ENCODE measurements at regions not wholly inside any gene's neighbourhood (a gene's known extent, or its start where the extent isn't known, plus 50 kb on each side); places are given as distances from the start of the nearest gene placed in this dataset.

- no peak overlapping the region for H3K4me3 ChIP-seq (ENCODE audit: low read depth in 2 of 2, low read length in 1 of 2)
- H3K79me2 ChIP-seq (ENCODE audit: insufficient read depth): no peaks in the 10 kb centered on the region
- H3K4me1 ChIP-seq (ENCODE audit: control insufficient read depth in 1 of 2, insufficient read depth in 2 of 2, low read depth in 1 of 2, low read length in 1 of 2): peaks cover 8% of the 10 kb centered on the region in 2 experiments; a peak in 3 of 4 replicates
- DNase-seq: no peak
- ChIA-PET CTCF (no interaction called here), POLR2A (interaction anchor here (1.2 to 1.3 kb wide), 2 partner anchors 89 to 95 kb away, joined by 3 to 4 read pairs; partner anchors contain the start of gene DUSP6)
- no peaks in the 10 kb centered on the region for H3K9me2 ChIP-seq
- no peaks in the 10 kb centered on the region for H3F3A ChIP-seq (replicated peaks; ENCODE audit: insufficient read depth)
- 0 out of 2 replicates have a peak, but pooled peaks have one; percentile 8 for TF ChIP-seq GATA2 (CRISPR knock-in tag; IDR thresholded peaks at IDR 0.05)
- no peak for TF ChIP-seq JUND (IDR thresholded peaks at IDR 0.05)
- TF ChIP-seq MXI1 (IDR thresholded peaks at IDR 0.05; ENCODE audit: low read depth, low read length): no peak; the same call in 1 of the 2 replicates
- H3K9me3 ChIP-seq: no peaks in the 10 kb centered on the region
- WGBS (ENCODE audit: low lambda C conversion rate): 57% methylated on average over 5 of the region's 5 CpGs
- peak overlapping the region in 1 of 2 experiments; percentile 64; a peak in 2 of 4 replicates for H3K27ac ChIP-seq (ENCODE audit: low read depth in 2 of 2, low read length in 1 of 2)
- H3K36me3 ChIP-seq (replicated peaks in 1 of 2; ENCODE audit: control insufficient read depth in 1 of 2, insufficient read depth in 2 of 2, low read length in 1 of 2): no peaks in the 10 kb centered on the region
- no peak overlapping the region for H3K4me2 ChIP-seq
- H3K9ac ChIP-seq: no peak overlapping the region
- no peaks in the 10 kb centered on the region for H4K20me1 ChIP-seq (ENCODE audit: insufficient read depth)
- no peak overlapping the region for H2AFZ ChIP-seq (ENCODE audit: low read depth)
- H3K27me3 ChIP-seq (ENCODE audit: insufficient read depth): no peaks in the 10 kb centered on the region
Measured at GRCh38 chr12:89257340-89257739, 95.0 kb downstream of the DUSP6 start.

DNA sequence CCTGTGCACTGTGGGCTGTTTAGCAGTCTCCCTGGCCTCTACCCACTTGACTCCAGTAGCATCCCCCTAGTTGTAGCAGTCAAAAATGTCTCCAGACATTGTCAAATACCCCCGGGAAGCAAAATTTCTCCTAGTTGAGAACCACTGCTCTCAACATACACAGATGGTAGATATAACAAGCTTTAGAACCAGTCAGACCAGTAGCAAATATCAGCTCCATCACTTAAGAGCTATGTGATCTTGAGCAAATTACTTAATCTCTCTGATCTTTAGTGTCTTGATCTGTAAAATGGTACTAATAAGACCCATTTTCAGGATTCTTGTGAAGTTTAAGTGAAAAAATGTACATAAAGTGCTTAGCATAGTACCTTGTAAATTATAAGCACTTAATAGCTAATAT, 96.2 kb downstream of the DUSP6 start:
- H3K4me3 ChIP-seq (ENCODE audit: low read depth in 2 of 2, low read length in 1 of 2): no peak overlapping the region
- 100% methylated on average over 1 of the region's 1 CpG for WGBS (ENCODE audit: low lambda C conversion rate)
- H3F3A ChIP-seq (replicated peaks; ENCODE audit: insufficient read depth): no peaks in the 10 kb centered on the region
- CTCF ChIA-PET: interaction anchor here (0.8 to 1.4 kb wide), 2 partner anchors 11 to 101 kb away, joined by 3 to 4 read pairs; no protein-coding TSS in a partner anchor
- H3K79me2 ChIP-seq (ENCODE audit: insufficient read depth): no peaks in the 10 kb centered on the region
- no peak overlapping the region for H3K9ac ChIP-seq
- POLR2A ChIA-PET: no interaction called here
- no peaks in the 10 kb centered on the region for H3K9me3 ChIP-seq
- no peaks in the 10 kb centered on the region for H3K9me2 ChIP-seq
- no peaks in the 10 kb centered on the region for H4K20me1 ChIP-seq (ENCODE audit: insufficient read depth)
- H3K27ac ChIP-seq (ENCODE audit: low read depth in 2 of 2, low read length in 1 of 2): peak overlapping the region in 1 of 2 experiments; percentile 22; a peak in 1 of 4 replicates
- H2AFZ ChIP-seq (ENCODE audit: low read depth): no peak overlapping the region
- no peaks in the 10 kb centered on the region for H3K27me3 ChIP-seq (ENCODE audit: insufficient read depth)
- no peak for TF ChIP-seq RXRA (IDR thresholded peaks at IDR 0.05; ENCODE audit: borderline replicate concordance, low read depth)
- TF ChIP-seq NRF1 (IDR thresholded peaks at IDR 0.05; ENCODE audit: low read depth, low read length): no peak
- no peak for TF ChIP-seq YY1 (IDR thresholded peaks at IDR 0.05; ENCODE audit: low read depth)
- TF ChIP-seq GABPA (IDR thresholded peaks at IDR 0.05; ENCODE audit: low read depth): no peak
- no peak for TF ChIP-seq ELF1 (IDR thresholded peaks at IDR 0.05)
- no peak for TF ChIP-seq CHD2 (IDR thresholded peaks at IDR 0.05; ENCODE audit: low read length, partially characterized antibody)
- no peak for TF ChIP-seq SIN3A (IDR thresholded peaks at IDR 0.05; ENCODE audit: borderline replicate concordance, low read depth, low read length)
- H3K4me2 ChIP-seq: no peak overlapping the region
- peaks cover 8 to 15% of the 10 kb centered on the region in 2 experiments; a peak in 3 of 4 replicates for H3K4me1 ChIP-seq (ENCODE audit: control insufficient read depth in 1 of 2, insufficient read depth in 2 of 2, low read depth in 1 of 2, low read length in 1 of 2)
- no peaks in the 10 kb centered on the region for H3K36me3 ChIP-seq (replicated peaks in 1 of 2; ENCODE audit: control insufficient read depth in 1 of 2, insufficient read depth in 2 of 2, low read length in 1 of 2)
- no peak for DNase-seq

DNA sequence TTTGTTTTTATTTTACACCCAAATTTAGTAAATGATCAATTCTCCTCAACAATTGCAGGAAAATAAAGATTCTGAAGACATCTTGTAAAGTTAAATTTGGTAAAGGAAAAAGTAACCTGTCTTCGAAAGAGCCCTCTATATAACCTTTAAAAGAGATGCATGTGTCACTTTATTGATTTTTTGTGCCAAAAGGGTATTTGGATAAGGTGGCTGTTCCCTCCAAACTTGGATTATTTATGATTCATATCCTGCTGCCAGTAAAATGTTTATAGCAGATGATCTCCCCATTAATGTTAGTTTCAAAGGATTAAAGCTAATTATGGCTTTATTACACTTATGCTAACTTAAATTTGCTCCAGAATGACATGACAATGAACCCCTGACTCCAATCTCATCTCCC, 98.8 kb downstream of the DUSP6 start:
- H3F3A ChIP-seq (replicated peaks; ENCODE audit: insufficient read depth): no peaks in the 10 kb centered on the region
- H3K4me3 ChIP-seq (ENCODE audit: low read depth in 2 of 2, low read length in 1 of 2): no peak overlapping the region
- DNase-seq: no peak
- ChIA-PET CTCF (no interaction called here), POLR2A (no interaction called here)
- no peak overlapping the region for H3K9ac ChIP-seq
- H3K79me2 ChIP-seq (ENCODE audit: insufficient read depth): no peaks in the 10 kb centered on the region
- H3K27ac ChIP-seq (ENCODE audit: low read depth in 2 of 2, low read length in 1 of 2): no peak overlapping the region
- no peak overlapping the region for H3K4me2 ChIP-seq
- no peaks in the 10 kb centered on the region for H3K9me3 ChIP-seq
- H3K27me3 ChIP-seq (ENCODE audit: insufficient read depth): no peaks in the 10 kb centered on the region
- H3K4me1 ChIP-seq (ENCODE audit: control insufficient read depth in 1 of 2, insufficient read depth in 2 of 2, low read depth in 1 of 2, low read length in 1 of 2): peaks cover 8 to 24% of the 10 kb centered on the region in 2 experiments; a peak in 3 of 4 replicates
- WGBS (ENCODE audit: low lambda C conversion rate): 66% methylated on average over 1 of the region's 1 CpG
- H2AFZ ChIP-seq (ENCODE audit: low read depth): no peak overlapping the region
- no peaks in the 10 kb centered on the region for H3K36me3 ChIP-seq (replicated peaks in 1 of 2; ENCODE audit: control insufficient read depth in 1 of 2, insufficient read depth in 2 of 2, low read length in 1 of 2)
- no peaks in the 10 kb centered on the region for H3K9me2 ChIP-seq
- TF ChIP-seq EP300 (IDR thresholded peaks at IDR 0.05; ENCODE audit: borderline replicate concordance in 1 of 2, low read depth in 1 of 2, low read length in 1 of 2) (no peak), SMC3 (IDR thresholded peaks at IDR 0.05; ENCODE audit: low read depth, low read length) (no peak), TEAD4 (IDR thresholded peaks at IDR 0.05; ENCODE audit: borderline replicate concordance, insufficient read depth) (no peak), FOXM1 (IDR thresholded peaks at IDR 0.05; ENCODE audit: low read depth) (no peak), RXRA (IDR thresholded peaks at IDR 0.05; ENCODE audit: borderline replicate concordance, low read depth) (no peak), POLR2AphosphoS5 (IDR thresholded peaks at IDR 0.05; ENCODE audit: low read depth, low read length) (no peak), NRF1 (IDR thresholded peaks at IDR 0.05; ENCODE audit: low read depth, low read length) (no peak), RAD21 (IDR thresholded peaks at IDR 0.05; ENCODE audit: low read length) (no peak), RCOR1 (IDR thresholded peaks at IDR 0.05; ENCODE audit: low read length) (no peak), SIN3A (IDR thresholded peaks at IDR 0.05; ENCODE audit: borderline replicate concordance, low read depth, low read length) (no peak)
- TF ChIP-seq, protein P1, sequence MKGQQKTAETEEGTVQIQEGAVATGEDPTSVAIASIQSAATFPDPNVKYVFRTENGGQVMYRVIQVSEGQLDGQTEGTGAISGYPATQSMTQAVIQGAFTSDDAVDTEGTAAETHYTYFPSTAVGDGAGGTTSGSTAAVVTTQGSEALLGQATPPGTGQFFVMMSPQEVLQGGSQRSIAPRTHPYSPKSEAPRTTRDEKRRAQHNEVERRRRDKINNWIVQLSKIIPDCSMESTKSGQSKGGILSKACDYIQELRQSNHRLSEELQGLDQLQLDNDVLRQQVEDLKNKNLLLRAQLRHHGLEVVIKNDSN (IDR thresholded peaks at IDR 0.05; ENCODE audit: borderline replicate concordance, low read depth): no peak
- H4K20me1 ChIP-seq (ENCODE audit: insufficient read depth): no peaks in the 10 kb centered on the region
